ENCODE measurements at regions not wholly inside any gene's neighbourhood (a gene's known extent, or its start where the extent isn't known, plus 50 kb on each side); places are given as distances from the start of the nearest gene placed in this dataset.

- TF ChIP-seq ZNF24 (tag by site-specific recombination; IDR thresholded peaks at IDR 0.05): no peak
- no peak for TF ChIP-seq ZNF302 (tag by site-specific recombination; IDR thresholded peaks at IDR 0.05; ENCODE audit: low read depth)
- TF ChIP-seq ZFP3 (tag by site-specific recombination; IDR thresholded peaks at IDR 0.05; ENCODE audit: low read depth): no peak
- TF ChIP-seq ZBTB20 (tag by site-specific recombination; IDR thresholded peaks at IDR 0.05): no peak
- TF ChIP-seq ZNF558 (tag by site-specific recombination; IDR thresholded peaks at IDR 0.05): no peak
These were observed 317.9 kb upstream of the NFIA start (continued) for GRCh38 chr1:60764489-60764888.

GRCh38 chr1:60763741-60764140 is 318.6 kb upstream of the NFIA start:
- CTCF ChIA-PET: interaction anchor here (0.6 to 2.3 kb wide), 6 partner anchors 9 to 792 kb away, joined by 3 to 39 read pairs (median 4); no protein-coding TSS in a partner anchor
- Histone ChIP-seq H3K9me3 (ENCODE audit: control insufficient read depth, insufficient read depth, low read depth, low read length) (no peaks in the 10 kb centered on the region), H3K4me1 (ENCODE audit: control insufficient read depth, insufficient read depth, low read length) (no peaks in the 10 kb centered on the region), H3K27ac (ENCODE audit: extremely low read depth, low read depth, low read length) (no peak overlapping the region), H3K4me3 (ENCODE audit: low read depth, low read length) (no peak overlapping the region), H3K36me3 (ENCODE audit: control insufficient read depth in 2 of 2, insufficient read depth in 1 of 2, low read length in 2 of 2) (no peaks in the 10 kb centered on the region)
- no peak for TF ChIP-seq GFI1B (tag by site-specific recombination; IDR thresholded peaks at IDR 0.05)
- TF ChIP-seq GLI4 (tag by site-specific recombination; IDR thresholded peaks at IDR 0.05): no peak
- no peak for TF ChIP-seq ZNF133 (tag by site-specific recombination; IDR thresholded peaks at IDR 0.05)
- no peak for TF ChIP-seq SP7 (tag by site-specific recombination; IDR thresholded peaks at IDR 0.05)
- no peak for TF ChIP-seq ZNF426 (tag by site-specific recombination; IDR thresholded peaks at IDR 0.05)
- TF ChIP-seq ZNF221 (tag by site-specific recombination; IDR thresholded peaks at IDR 0.05; ENCODE audit: borderline replicate concordance): no peak
- no peak for TF ChIP-seq ZNF645 (tag by site-specific recombination; IDR thresholded peaks at IDR 0.05)
- no peak for TF ChIP-seq ZBTB20 (tag by site-specific recombination; IDR thresholded peaks at IDR 0.05)
- no peak for TF ChIP-seq ZNF248 (tag by site-specific recombination; IDR thresholded peaks at IDR 0.05)
- TF ChIP-seq ZFP37 (tag by site-specific recombination; IDR thresholded peaks at IDR 0.05): no peak
- no peak for TF ChIP-seq ZNF664 (tag by site-specific recombination; IDR thresholded peaks at IDR 0.05)
- TF ChIP-seq YY2 (tag by site-specific recombination; IDR thresholded peaks at IDR 0.05): no peak
- no peak for TF ChIP-seq ZNF311 (tag by site-specific recombination; IDR thresholded peaks at IDR 0.05; ENCODE audit: borderline replicate concordance)
- POLR2A ChIA-PET: no interaction called here

- ChIA-PET POLR2A (no interaction called here), CTCF (no interaction called here)
These were observed 319.4 kb upstream of the NFIA start for GRCh38 chr1:60762911-60763310.

More at GRCh38 chr1:60762911-60763310, 319.4 kb upstream of the NFIA start:
- no peak overlapping the region for H3K4me3 ChIP-seq (ENCODE audit: low read depth, low read length)
- H3K4me1 ChIP-seq (ENCODE audit: control insufficient read depth, insufficient read depth, low read length): no peaks in the 10 kb centered on the region
- TF ChIP-seq ZNF214 (tag by site-specific recombination; IDR thresholded peaks at IDR 0.05; ENCODE audit: borderline replicate concordance) (no peak), REPIN1 (tag by site-specific recombination; IDR thresholded peaks at IDR 0.05; ENCODE audit: low read depth) (no peak), ZNF175 (tag by site-specific recombination; IDR thresholded peaks at IDR 0.05) (no peak), ZNF600 (tag by site-specific recombination; IDR thresholded peaks at IDR 0.05) (no peak), KLF7 (tag by site-specific recombination; IDR thresholded peaks at IDR 0.05; ENCODE audit: borderline replicate concordance) (no peak), ZNF654 (tag by site-specific recombination; IDR thresholded peaks at IDR 0.05; ENCODE audit: low read depth) (no peak), WT1 (tag by site-specific recombination; IDR thresholded peaks at IDR 0.05) (no peak), KLF10 (tag by site-specific recombination; IDR thresholded peaks at IDR 0.05) (no peak), ZNF16 (tag by site-specific recombination; IDR thresholded peaks at IDR 0.05; ENCODE audit: low read depth) (no peak), ZNF24 (tag by site-specific recombination; IDR thresholded peaks at IDR 0.05) (no peak), ZNF19 (tag by site-specific recombination; IDR thresholded peaks at IDR 0.05; ENCODE audit: low read depth) (no peak), ZNF830 (tag by site-specific recombination; IDR thresholded peaks at IDR 0.05; ENCODE audit: low read depth) (no peak), ZNF629 (tag by site-specific recombination; IDR thresholded peaks at IDR 0.05) (no peak), ZNF704 (tag by site-specific recombination; IDR thresholded peaks at IDR 0.05) (no peak), ZNF571 (tag by site-specific recombination; IDR thresholded peaks at IDR 0.05) (no peak), ZNF639 (tag by site-specific recombination; IDR thresholded peaks at IDR 0.05) (no peak), ZNF37A (tag by site-specific recombination; IDR thresholded peaks at IDR 0.05) (no peak)
- no peak overlapping the region for H3K27ac ChIP-seq (ENCODE audit: extremely low read depth, low read depth, low read length)
- no peaks in the 10 kb centered on the region for H3K9me3 ChIP-seq (ENCODE audit: control insufficient read depth, insufficient read depth, low read depth, low read length)
- no peaks in the 10 kb centered on the region for H3K36me3 ChIP-seq (ENCODE audit: control insufficient read depth in 2 of 2, insufficient read depth in 1 of 2, low read length in 2 of 2)

Measured in HEK293 (cell line).